ENCODE measurements at regions not wholly inside any gene's neighbourhood (a gene's known extent, or its start where the extent isn't known, plus 50 kb on each side); places are given as distances from the start of the nearest gene placed in this dataset.

DNA sequence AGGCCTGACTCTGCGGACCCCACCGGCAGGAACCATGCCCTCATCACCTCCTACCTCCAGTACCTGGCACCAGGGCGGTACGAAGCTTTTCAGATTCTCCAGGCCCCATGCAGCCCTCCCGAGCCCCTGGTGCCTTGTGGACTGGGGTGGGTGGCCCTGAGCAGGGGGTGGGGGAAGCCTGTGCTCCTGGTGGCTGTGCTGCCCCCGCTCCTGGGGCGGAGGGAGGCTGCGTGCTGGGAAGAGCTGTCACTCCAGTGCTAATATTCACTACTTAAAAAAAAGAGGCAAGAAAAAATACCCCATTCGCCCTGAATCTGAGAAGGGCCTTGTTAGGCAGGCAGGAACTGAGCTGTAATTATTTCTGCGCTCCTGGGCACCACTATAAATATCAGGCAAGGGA is 111.8 kb downstream of the ENGASE start:
- Histone ChIP-seq H3K4me1 (ENCODE audit: control insufficient read depth, insufficient read depth, low read length) (no peaks in the 10 kb centered on the region), H3K27me3 (ENCODE audit: control insufficient read depth, insufficient read depth, low read length) (peaks cover 34% of the 10 kb centered on the region; the same call in 1 of the 2 replicates), H3K36me3 (ENCODE audit: control insufficient read depth, insufficient read depth, low read length) (no peaks in the 10 kb centered on the region), H3K27ac (ENCODE audit: low read length) (no peak overlapping the region), H3K4me3 (ENCODE audit: low read depth in 2 of 2, low read length in 2 of 2) (no peak overlapping the region), H3K9me3 (ENCODE audit: control insufficient read depth, insufficient read depth, low read depth, low read length) (no peaks in the 10 kb centered on the region)
- in situ Hi-C loops (cut with HindIII; ENCODE audit: low pct_unique_long_range_greater_than_20kb, low sequenced_read_pairs) (no loop called here), intact Hi-C loops (cut with micrococcal nuclease; ENCODE audit: unreplicated experiment) (no loop called here)
- DNase-seq (ENCODE audit: low read depth, low spot score) (no peak), ATAC-seq (no peak)
- BruUV-seq (replicated peaks): no TSS peak
- TF ChIP-seq, protein P1, sequence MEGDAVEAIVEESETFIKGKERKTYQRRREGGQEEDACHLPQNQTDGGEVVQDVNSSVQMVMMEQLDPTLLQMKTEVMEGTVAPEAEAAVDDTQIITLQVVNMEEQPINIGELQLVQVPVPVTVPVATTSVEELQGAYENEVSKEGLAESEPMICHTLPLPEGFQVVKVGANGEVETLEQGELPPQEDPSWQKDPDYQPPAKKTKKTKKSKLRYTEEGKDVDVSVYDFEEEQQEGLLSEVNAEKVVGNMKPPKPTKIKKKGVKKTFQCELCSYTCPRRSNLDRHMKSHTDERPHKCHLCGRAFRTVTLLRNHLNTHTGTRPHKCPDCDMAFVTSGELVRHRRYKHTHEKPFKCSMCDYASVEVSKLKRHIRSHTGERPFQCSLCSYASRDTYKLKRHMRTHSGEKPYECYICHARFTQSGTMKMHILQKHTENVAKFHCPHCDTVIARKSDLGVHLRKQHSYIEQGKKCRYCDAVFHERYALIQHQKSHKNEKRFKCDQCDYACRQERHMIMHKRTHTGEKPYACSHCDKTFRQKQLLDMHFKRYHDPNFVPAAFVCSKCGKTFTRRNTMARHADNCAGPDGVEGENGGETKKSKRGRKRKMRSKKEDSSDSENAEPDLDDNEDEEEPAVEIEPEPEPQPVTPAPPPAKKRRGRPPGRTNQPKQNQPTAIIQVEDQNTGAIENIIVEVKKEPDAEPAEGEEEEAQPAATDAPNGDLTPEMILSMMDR (IDR thresholded peaks at IDR 0.05): no peak
- TF ChIP-seq POLR2AphosphoS5 (IDR thresholded peaks at IDR 0.05; ENCODE audit: low read depth, low read length): no peak
- no peak for TF ChIP-seq TCF7L2 (IDR thresholded peaks at IDR 0.05; ENCODE audit: low read depth, low read length)
- TF ChIP-seq SIN3A (IDR thresholded peaks at IDR 0.05; ENCODE audit: borderline replicate concordance, insufficient read depth, low read depth, low read length): no peak
- TF ChIP-seq, protein P2, sequence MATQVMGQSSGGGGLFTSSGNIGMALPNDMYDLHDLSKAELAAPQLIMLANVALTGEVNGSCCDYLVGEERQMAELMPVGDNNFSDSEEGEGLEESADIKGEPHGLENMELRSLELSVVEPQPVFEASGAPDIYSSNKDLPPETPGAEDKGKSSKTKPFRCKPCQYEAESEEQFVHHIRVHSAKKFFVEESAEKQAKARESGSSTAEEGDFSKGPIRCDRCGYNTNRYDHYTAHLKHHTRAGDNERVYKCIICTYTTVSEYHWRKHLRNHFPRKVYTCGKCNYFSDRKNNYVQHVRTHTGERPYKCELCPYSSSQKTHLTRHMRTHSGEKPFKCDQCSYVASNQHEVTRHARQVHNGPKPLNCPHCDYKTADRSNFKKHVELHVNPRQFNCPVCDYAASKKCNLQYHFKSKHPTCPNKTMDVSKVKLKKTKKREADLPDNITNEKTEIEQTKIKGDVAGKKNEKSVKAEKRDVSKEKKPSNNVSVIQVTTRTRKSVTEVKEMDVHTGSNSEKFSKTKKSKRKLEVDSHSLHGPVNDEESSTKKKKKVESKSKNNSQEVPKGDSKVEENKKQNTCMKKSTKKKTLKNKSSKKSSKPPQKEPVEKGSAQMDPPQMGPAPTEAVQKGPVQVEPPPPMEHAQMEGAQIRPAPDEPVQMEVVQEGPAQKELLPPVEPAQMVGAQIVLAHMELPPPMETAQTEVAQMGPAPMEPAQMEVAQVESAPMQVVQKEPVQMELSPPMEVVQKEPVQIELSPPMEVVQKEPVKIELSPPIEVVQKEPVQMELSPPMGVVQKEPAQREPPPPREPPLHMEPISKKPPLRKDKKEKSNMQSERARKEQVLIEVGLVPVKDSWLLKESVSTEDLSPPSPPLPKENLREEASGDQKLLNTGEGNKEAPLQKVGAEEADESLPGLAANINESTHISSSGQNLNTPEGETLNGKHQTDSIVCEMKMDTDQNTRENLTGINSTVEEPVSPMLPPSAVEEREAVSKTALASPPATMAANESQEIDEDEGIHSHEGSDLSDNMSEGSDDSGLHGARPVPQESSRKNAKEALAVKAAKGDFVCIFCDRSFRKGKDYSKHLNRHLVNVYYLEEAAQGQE (IDR thresholded peaks at IDR 0.05; ENCODE audit: insufficient read depth in 1 of 2, low read depth in 2 of 2, low read length in 1 of 2): no peak
- ChIA-PET POLR2A (no interaction called here), CTCF (interaction anchor here (1.4 kb wide), 1 partner anchor 207 kb away, joined by 3 read pairs; no protein-coding TSS in a partner anchor)

DNA sequence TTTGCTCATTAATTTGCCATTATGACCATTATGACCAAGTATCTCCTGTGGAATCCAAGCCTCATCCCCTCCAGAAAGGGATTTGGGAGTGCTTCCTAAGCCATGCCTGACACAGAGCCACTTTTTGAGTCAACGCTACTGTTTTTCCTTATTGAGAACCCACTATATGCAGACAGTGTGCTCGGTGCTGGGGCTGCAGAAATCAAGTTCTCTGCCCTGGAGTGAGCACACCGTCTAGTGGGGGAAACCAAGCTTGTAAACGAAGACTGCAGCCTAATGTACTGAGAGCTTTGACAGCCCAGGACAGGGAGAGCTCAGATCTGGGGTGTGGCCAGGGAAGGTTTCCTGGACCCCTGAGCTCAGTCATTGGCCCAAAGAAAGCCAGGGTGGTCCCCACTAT is 111.0 kb downstream of the ENGASE start:
- no peaks in the 10 kb centered on the region for H3K36me3 ChIP-seq (ENCODE audit: control insufficient read depth, insufficient read depth, low read length)
- H3K27me3 ChIP-seq (ENCODE audit: control insufficient read depth, insufficient read depth, low read length): peaks cover 34% of the 10 kb centered on the region; the same call in 1 of the 2 replicates
- DNase-seq (ENCODE audit: low read depth, low spot score) (no peak), ATAC-seq (no peak)
- H3K4me1 ChIP-seq (ENCODE audit: control insufficient read depth, insufficient read depth, low read length): no peaks in the 10 kb centered on the region
- H3K9me3 ChIP-seq (ENCODE audit: control insufficient read depth, insufficient read depth, low read depth, low read length): no peaks in the 10 kb centered on the region
- no peak overlapping the region for H3K4me3 ChIP-seq (ENCODE audit: low read depth in 2 of 2, low read length in 2 of 2)
- intact Hi-C loops (cut with micrococcal nuclease; ENCODE audit: unreplicated experiment) (no loop called here), in situ Hi-C loops (cut with HindIII; ENCODE audit: low pct_unique_long_range_greater_than_20kb, low sequenced_read_pairs) (no loop called here)
- TF ChIP-seq POLR2AphosphoS5 (IDR thresholded peaks at IDR 0.05; ENCODE audit: low read depth, low read length): no peak
- TF ChIP-seq, protein P1 (IDR thresholded peaks at IDR 0.05): no peak
- no peak for TF ChIP-seq SIN3A (IDR thresholded peaks at IDR 0.05; ENCODE audit: borderline replicate concordance, insufficient read depth, low read depth, low read length)
- TF ChIP-seq TCF7L2 (IDR thresholded peaks at IDR 0.05; ENCODE audit: low read depth, low read length): no peak
- TF ChIP-seq, protein P2 (IDR thresholded peaks at IDR 0.05; ENCODE audit: insufficient read depth in 1 of 2, low read depth in 2 of 2, low read length in 1 of 2): no peak
- H3K27ac ChIP-seq (ENCODE audit: low read length): no peak overlapping the region
- ChIA-PET POLR2A (no interaction called here), CTCF (interaction anchor here (0.6 to 1.4 kb wide), 2 partner anchors 61 to 208 kb away, joined by 3 read pairs; no protein-coding TSS in a partner anchor)
- no TSS peak for BruUV-seq (replicated peaks)
